ENCODE measurements at regions not wholly inside any gene's neighbourhood (a gene's known extent, or its start where the extent isn't known, plus 50 kb on each side); places are given as distances from the start of the nearest gene placed in this dataset.

GRCh38 chr21:27448960-27449359 lies 482.1 kb upstream of the ADAMTS5 start:
- TF ChIP-seq, protein P1, sequence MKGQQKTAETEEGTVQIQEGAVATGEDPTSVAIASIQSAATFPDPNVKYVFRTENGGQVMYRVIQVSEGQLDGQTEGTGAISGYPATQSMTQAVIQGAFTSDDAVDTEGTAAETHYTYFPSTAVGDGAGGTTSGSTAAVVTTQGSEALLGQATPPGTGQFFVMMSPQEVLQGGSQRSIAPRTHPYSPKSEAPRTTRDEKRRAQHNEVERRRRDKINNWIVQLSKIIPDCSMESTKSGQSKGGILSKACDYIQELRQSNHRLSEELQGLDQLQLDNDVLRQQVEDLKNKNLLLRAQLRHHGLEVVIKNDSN (IDR thresholded peaks at IDR 0.05): no peak
- TF ChIP-seq RAD21 (IDR thresholded peaks at IDR 0.05; ENCODE audit: low read depth) (no peak), ZBTB7A (IDR thresholded peaks at IDR 0.05; ENCODE audit: low read depth) (no peak)

Data from Ishikawa (cell line).